ENCODE measurements at regions not wholly inside any gene's neighbourhood (a gene's known extent, or its start where the extent isn't known, plus 50 kb on each side); places are given as distances from the start of the nearest gene placed in this dataset.

GRCh38 chr21:15408089-15408488 is 321.7 kb upstream of the USP25 start:
- Mint-ChIP-seq H3K36me3 (ENCODE audit: low read depth) (no peaks in the 10 kb centered on the region), H3K9me3 (peaks cover 5% of the 10 kb centered on the region), H3K4me1 (no peaks in the 10 kb centered on the region), H3K27me3 (no peaks in the 10 kb centered on the region), H3K27ac (no peak overlapping the region), H3K4me3 (no peak overlapping the region)
- CTCF ChIA-PET: no interaction called here
- TF ChIP-seq, protein P1, sequence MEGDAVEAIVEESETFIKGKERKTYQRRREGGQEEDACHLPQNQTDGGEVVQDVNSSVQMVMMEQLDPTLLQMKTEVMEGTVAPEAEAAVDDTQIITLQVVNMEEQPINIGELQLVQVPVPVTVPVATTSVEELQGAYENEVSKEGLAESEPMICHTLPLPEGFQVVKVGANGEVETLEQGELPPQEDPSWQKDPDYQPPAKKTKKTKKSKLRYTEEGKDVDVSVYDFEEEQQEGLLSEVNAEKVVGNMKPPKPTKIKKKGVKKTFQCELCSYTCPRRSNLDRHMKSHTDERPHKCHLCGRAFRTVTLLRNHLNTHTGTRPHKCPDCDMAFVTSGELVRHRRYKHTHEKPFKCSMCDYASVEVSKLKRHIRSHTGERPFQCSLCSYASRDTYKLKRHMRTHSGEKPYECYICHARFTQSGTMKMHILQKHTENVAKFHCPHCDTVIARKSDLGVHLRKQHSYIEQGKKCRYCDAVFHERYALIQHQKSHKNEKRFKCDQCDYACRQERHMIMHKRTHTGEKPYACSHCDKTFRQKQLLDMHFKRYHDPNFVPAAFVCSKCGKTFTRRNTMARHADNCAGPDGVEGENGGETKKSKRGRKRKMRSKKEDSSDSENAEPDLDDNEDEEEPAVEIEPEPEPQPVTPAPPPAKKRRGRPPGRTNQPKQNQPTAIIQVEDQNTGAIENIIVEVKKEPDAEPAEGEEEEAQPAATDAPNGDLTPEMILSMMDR (IDR thresholded peaks at IDR 0.05): no peak
- no peak for DNase-seq
- intact Hi-C loops (cut with micrococcal nuclease): no loop called here
- POLR2A ChIA-PET: no interaction called here
- no peak for ATAC-seq (ENCODE audit: low read depth)

- ATAC-seq (ENCODE audit: low read depth) (no peak), DNase-seq (no peak)
- no peaks in the 10 kb centered on the region for H3K4me1 Mint-ChIP-seq
- TF ChIP-seq, protein P1 (IDR thresholded peaks at IDR 0.05): no peak
- ChIA-PET POLR2A (no interaction called here), CTCF (no interaction called here)
- H3K27ac Mint-ChIP-seq: no peak overlapping the region
- no peak overlapping the region for H3K4me3 Mint-ChIP-seq
- H3K27me3 Mint-ChIP-seq: no peaks in the 10 kb centered on the region
- no peaks in the 10 kb centered on the region for H3K36me3 Mint-ChIP-seq (ENCODE audit: low read depth)
- intact Hi-C loops (cut with micrococcal nuclease): no loop called here
- H3K9me3 Mint-ChIP-seq: peaks cover 5% of the 10 kb centered on the region
These were observed 320.8 kb upstream of the USP25 start for GRCh38 chr21:15409031-15409430.

DNA sequence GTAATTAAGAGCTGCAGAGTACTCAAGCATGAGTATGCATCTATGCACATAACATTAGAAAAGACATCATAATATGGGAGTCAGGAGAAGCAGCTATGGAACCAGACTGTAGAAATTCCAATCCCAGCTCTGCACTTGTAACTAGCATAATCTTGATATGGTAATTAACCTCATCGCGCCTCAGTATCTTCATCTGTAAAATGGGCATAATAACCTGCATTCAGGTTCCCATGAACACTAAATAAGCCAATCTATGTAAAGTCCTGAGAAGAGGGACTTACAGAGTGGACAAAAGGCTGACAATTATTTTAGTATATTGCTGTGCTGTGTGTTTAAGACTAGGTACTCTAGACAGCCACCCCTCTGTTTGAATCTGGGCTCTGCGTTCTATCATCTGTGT is 318.9 kb upstream of the USP25 start:
- Mint-ChIP-seq H3K4me1 (no peaks in the 10 kb centered on the region), H3K27ac (no peak overlapping the region), H3K4me3 (no peak overlapping the region), H3K36me3 (ENCODE audit: low read depth) (no peaks in the 10 kb centered on the region), H3K9me3 (peaks cover 5% of the 10 kb centered on the region), H3K27me3 (no peaks in the 10 kb centered on the region)
- TF ChIP-seq, protein P1 (IDR thresholded peaks at IDR 0.05): no peak
- CTCF ChIA-PET: no interaction called here
- POLR2A ChIA-PET: no interaction called here
- ATAC-seq (ENCODE audit: low read depth) (no peak), DNase-seq (no peak)
- intact Hi-C loops (cut with micrococcal nuclease): no loop called here

- ATAC-seq (ENCODE audit: low read depth) (no peak), DNase-seq (no peak)
- peaks cover 3% of the 10 kb centered on the region for H3K27me3 Mint-ChIP-seq
- intact Hi-C loops (cut with micrococcal nuclease): no loop called here
- no peaks in the 10 kb centered on the region for H3K36me3 Mint-ChIP-seq (ENCODE audit: low read depth)
- no peaks in the 10 kb centered on the region for H3K4me1 Mint-ChIP-seq
- no peak overlapping the region for H3K4me3 Mint-ChIP-seq
- H3K9me3 Mint-ChIP-seq: peaks cover 5% of the 10 kb centered on the region
- ChIA-PET POLR2A (no interaction called here), CTCF (no interaction called here)
- no peak overlapping the region for H3K27ac Mint-ChIP-seq
- TF ChIP-seq, protein P1 (IDR thresholded peaks at IDR 0.05): no peak
These were observed 315.7 kb upstream of the USP25 start for GRCh38 chr21:15414057-15414456.

DNA sequence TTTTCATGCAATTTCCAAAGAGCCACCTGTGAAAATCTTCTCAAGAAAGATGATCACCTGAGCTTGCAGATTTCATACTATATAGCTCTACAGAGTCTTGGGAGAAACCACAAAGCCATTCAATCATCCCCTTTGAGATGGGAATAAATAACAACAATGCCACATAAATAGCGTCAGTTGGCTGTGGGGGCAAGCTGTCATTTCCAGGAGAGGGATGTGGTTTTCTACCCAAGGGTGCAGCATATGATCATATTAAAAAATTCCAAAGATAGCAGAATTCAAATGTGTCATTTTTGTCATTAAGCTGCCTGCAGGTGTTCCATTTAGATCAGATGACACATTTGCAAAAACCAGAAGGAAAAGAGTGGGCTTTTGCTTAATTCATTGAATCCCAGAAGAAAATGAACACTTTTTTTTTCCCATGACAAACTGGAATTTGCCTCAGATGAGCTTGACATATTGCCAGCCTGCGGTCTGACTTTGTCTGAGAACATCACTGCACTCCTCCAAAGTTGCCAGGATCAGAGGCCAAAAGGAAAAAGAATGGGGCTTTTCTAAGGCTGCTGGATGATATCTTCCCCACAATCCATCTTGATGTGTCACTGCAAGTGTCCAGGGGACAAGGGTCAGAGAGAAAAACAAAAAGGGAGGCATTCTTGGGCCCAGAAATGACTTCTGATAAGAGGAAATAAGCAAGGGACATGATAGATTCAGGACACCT is 314.1 kb upstream of the USP25 start:
- H3K4me1 Mint-ChIP-seq: no peaks in the 10 kb centered on the region
- no peak for DNase-seq
- no peak overlapping the region for H3K27ac Mint-ChIP-seq
- peaks cover 3% of the 10 kb centered on the region for H3K27me3 Mint-ChIP-seq
- no peaks in the 10 kb centered on the region for H3K36me3 Mint-ChIP-seq (ENCODE audit: low read depth)
- H3K9me3 Mint-ChIP-seq: peaks cover 5% of the 10 kb centered on the region
- intact Hi-C loops (cut with micrococcal nuclease): no loop called here
- no peak overlapping the region for H3K4me3 Mint-ChIP-seq
- TF ChIP-seq, protein P1 (IDR thresholded peaks at IDR 0.05): no peak
- ChIA-PET CTCF (no interaction called here), POLR2A (no interaction called here)
- no peak for ATAC-seq (ENCODE audit: low read depth)

Measured in activated B cell treated with CpG ODN at 0.5 μM for 24 hours (primary cell).